B cell (primary cell): ENCODE measurements at regions not wholly inside any gene's neighbourhood (a gene's known extent, or its start where the extent isn't known, plus 50 kb on each side); places are given as distances from the start of the nearest gene placed in this dataset.

Experiments
- EZH2 ChIP-seq: IDR thresholded peaks from 2 replicates; pipeline ENCODE4 v1.6.1; 2012; ENCODE audit warnings: borderline replicate concordance, low read depth, mild to moderate bottlenecking, moderate library complexity, low read length; ENCODE audit not compliant: insufficient read depth, poor library complexity, severe bottlenecking
- TF ChIP-seq, protein P1 (sequence below): fragments of 200-600 bp; IDR thresholded peaks from one replicate; pipeline ENCODE4 v1.8.0; 2022; ENCODE audit warnings: antibody characterized with exemption, mild to moderate bottlenecking

DNA sequence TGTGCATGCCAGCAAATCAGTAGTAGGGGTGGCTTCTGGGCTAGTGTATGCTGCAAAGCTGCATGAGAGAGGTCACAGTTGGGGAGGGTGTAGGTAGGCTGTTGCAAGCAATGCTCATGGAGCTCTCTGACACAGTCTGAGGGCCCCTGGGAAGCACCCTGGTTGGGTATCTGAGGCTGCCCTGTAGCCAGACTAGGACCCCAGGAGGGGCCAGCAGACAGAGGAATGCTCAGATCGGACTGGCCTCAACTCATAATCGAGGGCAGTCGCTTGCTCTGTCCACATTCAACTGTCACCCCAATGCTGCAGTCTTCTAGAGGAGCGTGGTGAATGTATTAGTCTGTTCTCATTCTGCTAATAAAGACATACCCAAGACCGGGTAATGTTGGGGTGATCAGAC, 204.0 kb upstream of the ALG10 start:
- TF ChIP-seq, protein P1, sequence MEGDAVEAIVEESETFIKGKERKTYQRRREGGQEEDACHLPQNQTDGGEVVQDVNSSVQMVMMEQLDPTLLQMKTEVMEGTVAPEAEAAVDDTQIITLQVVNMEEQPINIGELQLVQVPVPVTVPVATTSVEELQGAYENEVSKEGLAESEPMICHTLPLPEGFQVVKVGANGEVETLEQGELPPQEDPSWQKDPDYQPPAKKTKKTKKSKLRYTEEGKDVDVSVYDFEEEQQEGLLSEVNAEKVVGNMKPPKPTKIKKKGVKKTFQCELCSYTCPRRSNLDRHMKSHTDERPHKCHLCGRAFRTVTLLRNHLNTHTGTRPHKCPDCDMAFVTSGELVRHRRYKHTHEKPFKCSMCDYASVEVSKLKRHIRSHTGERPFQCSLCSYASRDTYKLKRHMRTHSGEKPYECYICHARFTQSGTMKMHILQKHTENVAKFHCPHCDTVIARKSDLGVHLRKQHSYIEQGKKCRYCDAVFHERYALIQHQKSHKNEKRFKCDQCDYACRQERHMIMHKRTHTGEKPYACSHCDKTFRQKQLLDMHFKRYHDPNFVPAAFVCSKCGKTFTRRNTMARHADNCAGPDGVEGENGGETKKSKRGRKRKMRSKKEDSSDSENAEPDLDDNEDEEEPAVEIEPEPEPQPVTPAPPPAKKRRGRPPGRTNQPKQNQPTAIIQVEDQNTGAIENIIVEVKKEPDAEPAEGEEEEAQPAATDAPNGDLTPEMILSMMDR, result no peak
- TF ChIP-seq EZH2, result no peak
